DND-41 (cell line): ENCODE measurements at regions not wholly inside any gene's neighbourhood (a gene's known extent, or its start where the extent isn't known, plus 50 kb on each side); places are given as distances from the start of the nearest gene placed in this dataset.

Experiments used
- EZH2 ChIP-seq: IDR thresholded peaks from 3 replicates; pipeline ENCODE4 v1.6.1; 2012; ENCODE audit warnings: borderline replicate concordance, low read depth, mild to moderate bottlenecking, moderate library complexity, low read length, inconsistent platforms; ENCODE audit not compliant: severe bottlenecking
- TF ChIP-seq, protein P1 (sequence below): IDR thresholded peaks from 2 replicates; pipeline ENCODE4 v1.5.1; 2012; ENCODE audit warnings: borderline replicate concordance, low read length, moderate library complexity, mild to moderate bottlenecking; ENCODE audit not compliant: poor library complexity, severe bottlenecking; ENCODE audit errors: extremely low read depth

DNA sequence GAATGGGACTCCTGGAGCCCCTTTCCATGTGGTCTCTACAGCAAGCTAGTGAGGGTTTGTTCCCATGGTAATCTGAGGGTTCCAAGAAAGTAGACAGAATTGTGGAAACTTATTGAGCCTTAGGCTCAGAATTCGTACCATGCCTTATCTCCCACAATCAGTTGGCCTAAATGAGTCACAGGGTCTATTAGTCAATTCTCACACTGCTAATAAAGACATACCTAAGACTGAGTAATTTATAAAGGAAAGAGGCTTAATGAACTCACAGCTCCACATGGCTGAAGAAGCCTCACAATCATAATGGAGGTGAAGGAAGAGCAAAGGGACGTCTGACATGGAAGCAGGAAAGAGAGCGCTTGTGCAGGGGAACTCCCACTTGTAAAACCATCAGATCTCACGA lies 106.6 kb upstream of the CXADR start:
- TF ChIP-seq, protein P1, sequence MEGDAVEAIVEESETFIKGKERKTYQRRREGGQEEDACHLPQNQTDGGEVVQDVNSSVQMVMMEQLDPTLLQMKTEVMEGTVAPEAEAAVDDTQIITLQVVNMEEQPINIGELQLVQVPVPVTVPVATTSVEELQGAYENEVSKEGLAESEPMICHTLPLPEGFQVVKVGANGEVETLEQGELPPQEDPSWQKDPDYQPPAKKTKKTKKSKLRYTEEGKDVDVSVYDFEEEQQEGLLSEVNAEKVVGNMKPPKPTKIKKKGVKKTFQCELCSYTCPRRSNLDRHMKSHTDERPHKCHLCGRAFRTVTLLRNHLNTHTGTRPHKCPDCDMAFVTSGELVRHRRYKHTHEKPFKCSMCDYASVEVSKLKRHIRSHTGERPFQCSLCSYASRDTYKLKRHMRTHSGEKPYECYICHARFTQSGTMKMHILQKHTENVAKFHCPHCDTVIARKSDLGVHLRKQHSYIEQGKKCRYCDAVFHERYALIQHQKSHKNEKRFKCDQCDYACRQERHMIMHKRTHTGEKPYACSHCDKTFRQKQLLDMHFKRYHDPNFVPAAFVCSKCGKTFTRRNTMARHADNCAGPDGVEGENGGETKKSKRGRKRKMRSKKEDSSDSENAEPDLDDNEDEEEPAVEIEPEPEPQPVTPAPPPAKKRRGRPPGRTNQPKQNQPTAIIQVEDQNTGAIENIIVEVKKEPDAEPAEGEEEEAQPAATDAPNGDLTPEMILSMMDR: no peak
- no peak for TF ChIP-seq EZH2
